Astrocyte (in vitro differentiated cells and primary cell): ENCODE measurements at regions not wholly inside any gene's neighbourhood (a gene's known extent, or its start where the extent isn't known, plus 50 kb on each side); places are given as distances from the start of the nearest gene placed in this dataset.

Experiments
- CTCF ChIP-seq: IDR thresholded peaks from 2 replicates; pipeline ENCODE4 v1.5.1; 2011; ENCODE audit warnings: low read depth, mild to moderate bottlenecking, inconsistent platforms, low read length, moderate library complexity; ENCODE audit not compliant: insufficient read depth
- EZH2 ChIP-seq: IDR thresholded peaks from 2 replicates; pipeline ENCODE4 v1.6.1; 2012; ENCODE audit warnings: mild to moderate bottlenecking, low read length, inconsistent platforms; ENCODE audit not compliant: insufficient read depth

- TF ChIP-seq CTCF: no peak
- TF ChIP-seq EZH2: no peak
Observed at GRCh38 chr5:164220522-164220921, 715.1 kb downstream of the MAT2B start.
